ENCODE measurements at regions not wholly inside any gene's neighbourhood (a gene's known extent, or its start where the extent isn't known, plus 50 kb on each side); places are given as distances from the start of the nearest gene placed in this dataset.

- Histone ChIP-seq H3K4ac (ENCODE audit: low read depth, low read length) (no peak overlapping the region), H4K8ac (ENCODE audit: low read depth in 2 of 2, low read length in 2 of 2) (no peak overlapping the region), H3K4me3 (ENCODE audit: insufficient read depth, low read depth, low read length) (no peak overlapping the region), H4K20me1 (ENCODE audit: insufficient read depth, low read length) (no peaks in the 10 kb centered on the region), H2BK20ac (ENCODE audit: low read depth, low read length) (no peak overlapping the region), H3K27me3 (ENCODE audit: control insufficient read depth, insufficient read depth, low read length) (no peaks in the 10 kb centered on the region), H3K14ac (replicated peaks; ENCODE audit: low read depth, low read length) (no peak overlapping the region), H2AK5ac (ENCODE audit: low read depth, low read length) (no peak overlapping the region), H3K27ac (ENCODE audit: insufficient read depth, low read length) (no peak overlapping the region), H3K36me3 (ENCODE audit: control insufficient read depth, insufficient read depth, low read length) (no peaks in the 10 kb centered on the region), H2BK15ac (ENCODE audit: low read depth, low read length) (no peak overlapping the region), H3K9ac (ENCODE audit: low read depth, low read length) (no peak overlapping the region), H3K18ac (ENCODE audit: low read depth, low read length) (no peak overlapping the region), H3K4me1 (ENCODE audit: control insufficient read depth, insufficient read depth, low read length) (no peaks in the 10 kb centered on the region), H4K91ac (ENCODE audit: insufficient read depth, low read depth, low read length) (no peak overlapping the region), H2BK120ac (ENCODE audit: low read depth, low read length) (no peak overlapping the region), H3K23ac (ENCODE audit: low read depth, low read length) (no peak overlapping the region), H2AFZ (replicated peaks; ENCODE audit: low read length, poor library complexity) (no peak overlapping the region), H3K79me1 (ENCODE audit: low read depth in 1 of 2, low read length in 2 of 2) (no peaks in the 10 kb centered on the region), H3K56ac (ENCODE audit: extremely low read depth, insufficient read depth, low read length) (no peak overlapping the region), H3K9me1 (ENCODE audit: insufficient read depth, low read length) (no peaks in the 10 kb centered on the region), H2BK5ac (ENCODE audit: low read depth, low read length, poor library complexity, severe bottlenecking) (no peak overlapping the region), H2AK9ac (replicated peaks; ENCODE audit: low read depth, low read length, poor library complexity) (no peak overlapping the region), H4K5ac (ENCODE audit: low read depth, low read length) (no peak overlapping the region), H3K9me3 (ENCODE audit: control insufficient read depth, insufficient read depth, low read length) (no peaks in the 10 kb centered on the region), H3K4me2 (ENCODE audit: low read depth, low read length) (no peak overlapping the region)
- WGBS, 2 experiments (ENCODE audit: extremely low coverage in 2 of 2, insufficient read length in 1 of 2), result 85% methylated on average over 9 of the region's 16 CpGs; no CpG with 5 or more reads in 1 of the 2 experiments
- TF ChIP-seq BHLHE40 (IDR thresholded peaks at IDR 0.05; ENCODE audit: low read depth, low read length) (no peak), CHD1 (IDR thresholded peaks at IDR 0.05; ENCODE audit: low read depth, low read length) (no peak), RFX5 (IDR thresholded peaks at IDR 0.05; ENCODE audit: low read depth, low read length) (no peak), RAD21 (IDR thresholded peaks at IDR 0.05; ENCODE audit: low read length) (no peak), MAZ (IDR thresholded peaks at IDR 0.05; ENCODE audit: borderline replicate concordance, low read depth, low read length) (no peak), CTCF (conservative IDR thresholded peaks at IDR 0.05; ENCODE audit: low read depth, low read length) (no peak), USF2 (IDR thresholded peaks at IDR 0.05; ENCODE audit: low read depth, low read length) (no peak), MAFK (IDR thresholded peaks at IDR 0.05; ENCODE audit: low read depth, low read length) (no peak), CEBPB (IDR thresholded peaks at IDR 0.05; ENCODE audit: low read depth, low read length) (no peak), RCOR1 (IDR thresholded peaks at IDR 0.05; ENCODE audit: insufficient replicate concordance, low read length) (no peak), NFE2L2 (IDR thresholded peaks at IDR 0.05; ENCODE audit: low read depth, low read length) (no peak), MXI1 (IDR thresholded peaks at IDR 0.05; ENCODE audit: borderline replicate concordance, low read depth, low read length) (no peak), SMC3 (IDR thresholded peaks at IDR 0.05; ENCODE audit: low read depth, low read length) (no peak), FOS (IDR thresholded peaks at IDR 0.05; ENCODE audit: low read depth, low read length) (no peak), POLR2A (IDR thresholded peaks at IDR 0.05; ENCODE audit: low read depth, low read length) (no peak), ELK1 (IDR thresholded peaks at IDR 0.05; ENCODE audit: borderline replicate concordance, low read depth, low read length) (no peak)
- POLR2A ChIA-PET (ENCODE audit: unreplicated experiment), result no interaction called here
- intact Hi-C loops (cut with micrococcal nuclease) (no loop called here), dilution Hi-C loops (cut with HindIII; ENCODE audit: low sequenced_read_pairs, unreplicated experiment) (no loop called here), in situ Hi-C loops (cut with MboI; ENCODE audit: low sequenced_read_pairs) (no loop called here)
- ATAC-seq (ENCODE audit: low read depth) (no peak), DNase-seq (no peak)
- BruUV-seq (replicated peaks), result no TSS peak
- CTCF ChIA-PET, result no interaction called here
Measured at GRCh38 chr4:156006192-156006591, 52.5 kb upstream of the CTSO start.
